ENCODE measurements at regions not wholly inside any gene's neighbourhood (a gene's known extent, or its start where the extent isn't known, plus 50 kb on each side); places are given as distances from the start of the nearest gene placed in this dataset.

DNA sequence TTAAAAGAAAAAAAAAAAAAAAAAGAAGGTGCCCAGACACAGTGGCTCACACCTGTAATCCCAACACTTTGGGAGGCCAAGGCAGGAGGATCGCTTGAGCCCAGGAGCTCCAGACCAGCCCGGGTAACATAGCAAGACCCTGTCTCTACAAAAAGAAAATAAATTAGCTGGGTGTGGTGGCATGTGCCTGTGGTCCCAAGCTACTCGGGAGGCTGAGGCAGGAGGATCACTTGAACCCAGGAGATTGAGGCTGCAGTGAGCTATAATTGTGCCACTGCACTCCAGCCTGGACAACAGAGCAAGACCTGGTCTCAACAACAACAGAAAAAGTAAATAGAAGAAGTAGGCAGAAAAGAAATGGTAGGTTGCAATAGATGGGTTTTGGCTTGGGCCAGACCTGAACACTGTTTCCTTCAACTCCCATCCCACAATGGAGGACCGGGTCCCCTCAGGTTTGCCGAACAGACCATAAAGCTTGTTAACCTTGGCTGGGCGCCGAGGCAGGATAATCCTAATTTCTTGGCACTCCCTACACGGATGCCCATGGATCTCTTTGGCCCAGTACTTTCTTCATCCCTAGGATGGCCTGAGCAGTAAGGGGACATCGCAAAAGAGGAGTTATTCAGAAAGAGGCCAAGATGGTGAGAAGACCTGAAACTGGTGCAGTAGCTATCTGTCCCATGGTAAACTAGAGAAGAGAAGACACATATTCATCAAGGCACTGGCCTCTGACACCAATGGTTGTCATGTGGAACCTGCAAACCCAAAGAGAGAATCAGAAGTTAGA, 165.5 kb upstream of the CCND2 start:
- H3K9me2 ChIP-seq (ENCODE audit: insufficient read depth) = no peaks in the 10 kb centered on the region
- no peak for ATAC-seq
- peaks cover 35% of the 10 kb centered on the region for H3K27me3 ChIP-seq (ENCODE audit: insufficient read depth, low read length)
- H3K36me3 ChIP-seq (ENCODE audit: control insufficient read depth in 1 of 2, insufficient read depth in 2 of 2, low read length in 2 of 2) = no peaks in the 10 kb centered on the region
- no TSS peak for BruUV-seq (replicated peaks)
- RAD21 ChIA-PET (ENCODE audit: low non-redundant PET in 1 of 2, low total read pairs in 2 of 2, uncharacterized antibody in 2 of 2, unreplicated experiment in 2 of 2) = no interaction called here
- H2AFZ ChIP-seq (ENCODE audit: low read depth, low read length, poor library complexity, severe bottlenecking) = no peak overlapping the region
- TF ChIP-seq POLR2AphosphoS5 (IDR thresholded peaks at IDR 0.05; ENCODE audit: low read depth, low read length) (no peak), TCF7L2 (IDR thresholded peaks at IDR 0.05; ENCODE audit: borderline replicate concordance, extremely low read depth, insufficient read depth, insufficient read length) (no peak), YY1 (IDR thresholded peaks at IDR 0.05; ENCODE audit: extremely low read depth, insufficient replicate concordance, low read depth, low read length) (no peak), EZH2phosphoT487 (IDR thresholded peaks at IDR 0.05; ENCODE audit: borderline replicate concordance) (no peak), JUND (IDR thresholded peaks at IDR 0.05) (no peak), ELF1 (IDR thresholded peaks at IDR 0.05; ENCODE audit: borderline replicate concordance, low read depth) (no peak), ZNF274 (IDR thresholded peaks at IDR 0.05; ENCODE audit: low read depth, low read length) (no peak), SP1 (IDR thresholded peaks at IDR 0.05; ENCODE audit: low read depth) (no peak), RAD21 (IDR thresholded peaks at IDR 0.05; ENCODE audit: low read depth) (no peak), FOSL1 (IDR thresholded peaks at IDR 0.05; ENCODE audit: low read depth) (no peak), SRF (IDR thresholded peaks at IDR 0.05; ENCODE audit: low read depth) (no peak), CBX3 (IDR thresholded peaks at IDR 0.05; ENCODE audit: low read depth) (no peak), EZH2 (IDR thresholded peaks at IDR 0.05) (no peak), POLR2A (IDR thresholded peaks at IDR 0.05; ENCODE audit: borderline replicate concordance, extremely low read depth, insufficient read depth, insufficient read length) (no peak), EGR1 (IDR thresholded peaks at IDR 0.05; ENCODE audit: low read depth) (no peak)
- TF ChIP-seq, protein P1, sequence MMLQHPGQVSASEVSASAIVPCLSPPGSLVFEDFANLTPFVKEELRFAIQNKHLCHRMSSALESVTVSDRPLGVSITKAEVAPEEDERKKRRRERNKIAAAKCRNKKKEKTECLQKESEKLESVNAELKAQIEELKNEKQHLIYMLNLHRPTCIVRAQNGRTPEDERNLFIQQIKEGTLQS (IDR thresholded peaks at IDR 0.05) = no peak
- TF ChIP-seq, protein P2, sequence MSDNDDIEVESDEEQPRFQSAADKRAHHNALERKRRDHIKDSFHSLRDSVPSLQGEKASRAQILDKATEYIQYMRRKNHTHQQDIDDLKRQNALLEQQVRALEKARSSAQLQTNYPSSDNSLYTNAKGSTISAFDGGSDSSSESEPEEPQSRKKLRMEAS (IDR thresholded peaks at IDR 0.05) = no peak
- TF ChIP-seq, protein P3, sequence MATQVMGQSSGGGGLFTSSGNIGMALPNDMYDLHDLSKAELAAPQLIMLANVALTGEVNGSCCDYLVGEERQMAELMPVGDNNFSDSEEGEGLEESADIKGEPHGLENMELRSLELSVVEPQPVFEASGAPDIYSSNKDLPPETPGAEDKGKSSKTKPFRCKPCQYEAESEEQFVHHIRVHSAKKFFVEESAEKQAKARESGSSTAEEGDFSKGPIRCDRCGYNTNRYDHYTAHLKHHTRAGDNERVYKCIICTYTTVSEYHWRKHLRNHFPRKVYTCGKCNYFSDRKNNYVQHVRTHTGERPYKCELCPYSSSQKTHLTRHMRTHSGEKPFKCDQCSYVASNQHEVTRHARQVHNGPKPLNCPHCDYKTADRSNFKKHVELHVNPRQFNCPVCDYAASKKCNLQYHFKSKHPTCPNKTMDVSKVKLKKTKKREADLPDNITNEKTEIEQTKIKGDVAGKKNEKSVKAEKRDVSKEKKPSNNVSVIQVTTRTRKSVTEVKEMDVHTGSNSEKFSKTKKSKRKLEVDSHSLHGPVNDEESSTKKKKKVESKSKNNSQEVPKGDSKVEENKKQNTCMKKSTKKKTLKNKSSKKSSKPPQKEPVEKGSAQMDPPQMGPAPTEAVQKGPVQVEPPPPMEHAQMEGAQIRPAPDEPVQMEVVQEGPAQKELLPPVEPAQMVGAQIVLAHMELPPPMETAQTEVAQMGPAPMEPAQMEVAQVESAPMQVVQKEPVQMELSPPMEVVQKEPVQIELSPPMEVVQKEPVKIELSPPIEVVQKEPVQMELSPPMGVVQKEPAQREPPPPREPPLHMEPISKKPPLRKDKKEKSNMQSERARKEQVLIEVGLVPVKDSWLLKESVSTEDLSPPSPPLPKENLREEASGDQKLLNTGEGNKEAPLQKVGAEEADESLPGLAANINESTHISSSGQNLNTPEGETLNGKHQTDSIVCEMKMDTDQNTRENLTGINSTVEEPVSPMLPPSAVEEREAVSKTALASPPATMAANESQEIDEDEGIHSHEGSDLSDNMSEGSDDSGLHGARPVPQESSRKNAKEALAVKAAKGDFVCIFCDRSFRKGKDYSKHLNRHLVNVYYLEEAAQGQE (IDR thresholded peaks at IDR 0.05; ENCODE audit: low read depth) = no peak
- TF ChIP-seq, protein P4, sequence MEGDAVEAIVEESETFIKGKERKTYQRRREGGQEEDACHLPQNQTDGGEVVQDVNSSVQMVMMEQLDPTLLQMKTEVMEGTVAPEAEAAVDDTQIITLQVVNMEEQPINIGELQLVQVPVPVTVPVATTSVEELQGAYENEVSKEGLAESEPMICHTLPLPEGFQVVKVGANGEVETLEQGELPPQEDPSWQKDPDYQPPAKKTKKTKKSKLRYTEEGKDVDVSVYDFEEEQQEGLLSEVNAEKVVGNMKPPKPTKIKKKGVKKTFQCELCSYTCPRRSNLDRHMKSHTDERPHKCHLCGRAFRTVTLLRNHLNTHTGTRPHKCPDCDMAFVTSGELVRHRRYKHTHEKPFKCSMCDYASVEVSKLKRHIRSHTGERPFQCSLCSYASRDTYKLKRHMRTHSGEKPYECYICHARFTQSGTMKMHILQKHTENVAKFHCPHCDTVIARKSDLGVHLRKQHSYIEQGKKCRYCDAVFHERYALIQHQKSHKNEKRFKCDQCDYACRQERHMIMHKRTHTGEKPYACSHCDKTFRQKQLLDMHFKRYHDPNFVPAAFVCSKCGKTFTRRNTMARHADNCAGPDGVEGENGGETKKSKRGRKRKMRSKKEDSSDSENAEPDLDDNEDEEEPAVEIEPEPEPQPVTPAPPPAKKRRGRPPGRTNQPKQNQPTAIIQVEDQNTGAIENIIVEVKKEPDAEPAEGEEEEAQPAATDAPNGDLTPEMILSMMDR (IDR thresholded peaks at IDR 0.05 in 2 of 3, conservative IDR thresholded peaks at IDR 0.05 in 1 of 3; ENCODE audit: borderline replicate concordance in 1 of 3, insufficient read depth in 1 of 3, low read depth in 2 of 3, low read length in 2 of 3) = no peak
- no peak overlapping the region for H3K4me3 ChIP-seq (replicated peaks in 1 of 2; ENCODE audit: low read depth in 1 of 2, low read length in 2 of 2)
- no peak overlapping the region for H3K4me2 ChIP-seq (ENCODE audit: low read length)
- no peaks in the 10 kb centered on the region for H4K20me1 ChIP-seq (ENCODE audit: insufficient read depth)
- CTCF ChIA-PET = interaction anchor here (0.7 to 2.4 kb wide), 6 partner anchors 7 to 171 kb away, joined by 3 to 26 read pairs (median 4); no protein-coding TSS in a partner anchor
- H3K27ac ChIP-seq (ENCODE audit: low read depth, low read length) = no peak overlapping the region
- no peaks in the 10 kb centered on the region for H3K9me3 ChIP-seq (ENCODE audit: control insufficient read depth in 1 of 2, insufficient read depth in 1 of 2, low read depth in 1 of 2, low read length in 2 of 2)
- no peaks in the 10 kb centered on the region for H3K79me2 ChIP-seq (ENCODE audit: insufficient read depth, low read length)
- no peak overlapping the region for H3K9ac ChIP-seq (ENCODE audit: low read length)
- no peaks in the 10 kb centered on the region for H3K4me1 ChIP-seq (ENCODE audit: control insufficient read depth in 1 of 2, insufficient read depth in 2 of 2, low read length in 2 of 2)
- no peak for DNase-seq (ENCODE audit: low read depth, low spot score)
- POLR2A ChIA-PET = no interaction called here
- intact Hi-C loops (cut with micrococcal nuclease) = loop anchor here (1.0 kb wide), 1 partner anchor 169 kb away; no protein-coding TSS in a partner anchor

All from HCT116 (cell line).